KMS-11 (cell line): ENCODE measurements at regions not wholly inside any gene's neighbourhood (a gene's known extent, or its start where the extent isn't known, plus 50 kb on each side); places are given as distances from the start of the nearest gene placed in this dataset.

ENCODE experiments used
- H2AFZ ChIP-seq: fragments of 200-600 bp; sonication (generic); 2 replicates; pipeline ENCODE4 v1.6.1; 2016; ENCODE audit warnings: antibody characterized with exemption, mixed run types, low read depth
- H3K27ac ChIP-seq: fragments of 200-600 bp; sonication (generic); 2 replicates; pipeline ENCODE4 v1.6.1; 2016; ENCODE audit warnings: mild to moderate bottlenecking, mixed run types
- H3K27me3 ChIP-seq: fragments of 200-600 bp; sonication (generic); 2 replicates; pipeline ENCODE4 v1.6.1; 2017; ENCODE audit warnings: mild to moderate bottlenecking, low read depth, mixed run types, moderate library complexity; ENCODE audit not compliant: insufficient read depth
- H3K36me3 ChIP-seq: fragments of 200-600 bp; sonication (generic); 2 replicates; pipeline ENCODE4 v1.6.1; 2017; ENCODE audit warnings: mild to moderate bottlenecking, mixed run types; ENCODE audit not compliant: insufficient read depth
- H3K4me1 ChIP-seq: fragments of 200-600 bp; sonication (generic); 2 replicates; pipeline ENCODE4 v1.6.1; 2016; ENCODE audit warnings: mild to moderate bottlenecking, low read depth, mixed run types; ENCODE audit not compliant: poor library complexity, severe bottlenecking
- H3K4me2 ChIP-seq: fragments of 200-600 bp; sonication (generic); 2 replicates; pipeline ENCODE4 v1.7.0; 2016; ENCODE audit warnings: mild to moderate bottlenecking, mixed run types
- H3K4me3 ChIP-seq: fragments of 200-600 bp; sonication (generic); IDR thresholded peaks from 2 replicates; pipeline ENCODE4 v1.6.1; 2017; ENCODE audit warnings: low read depth, low read length, mixed read lengths; ENCODE audit not compliant: insufficient read depth
- H3K79me2 ChIP-seq: fragments of 200-600 bp; sonication (generic); 2 replicates; pipeline ENCODE4 v1.6.1; 2016; ENCODE audit warnings: low read depth, mixed run types; ENCODE audit not compliant: insufficient read depth
- H3K9ac ChIP-seq: fragments of 200-600 bp; sonication (generic); 2 replicates; pipeline ENCODE4 v1.6.1; 2016; ENCODE audit warnings: mild to moderate bottlenecking, mixed run types
- H4K20me1 ChIP-seq: fragments of 200-600 bp; sonication (generic); 2 replicates; pipeline ENCODE4 v1.6.1; 2016; ENCODE audit warnings: mild to moderate bottlenecking, mixed run types; ENCODE audit not compliant: insufficient read depth
- TF ChIP-seq, protein P1 (sequence below): fragments of 200-600 bp; sonication (generic); conservative IDR thresholded peaks from 2 replicates; pipeline ENCODE4 v1.6.1; 2017; ENCODE audit warnings: low read depth, mild to moderate bottlenecking, antibody characterized with exemption, low read length, moderate library complexity, mixed read lengths

DNA sequence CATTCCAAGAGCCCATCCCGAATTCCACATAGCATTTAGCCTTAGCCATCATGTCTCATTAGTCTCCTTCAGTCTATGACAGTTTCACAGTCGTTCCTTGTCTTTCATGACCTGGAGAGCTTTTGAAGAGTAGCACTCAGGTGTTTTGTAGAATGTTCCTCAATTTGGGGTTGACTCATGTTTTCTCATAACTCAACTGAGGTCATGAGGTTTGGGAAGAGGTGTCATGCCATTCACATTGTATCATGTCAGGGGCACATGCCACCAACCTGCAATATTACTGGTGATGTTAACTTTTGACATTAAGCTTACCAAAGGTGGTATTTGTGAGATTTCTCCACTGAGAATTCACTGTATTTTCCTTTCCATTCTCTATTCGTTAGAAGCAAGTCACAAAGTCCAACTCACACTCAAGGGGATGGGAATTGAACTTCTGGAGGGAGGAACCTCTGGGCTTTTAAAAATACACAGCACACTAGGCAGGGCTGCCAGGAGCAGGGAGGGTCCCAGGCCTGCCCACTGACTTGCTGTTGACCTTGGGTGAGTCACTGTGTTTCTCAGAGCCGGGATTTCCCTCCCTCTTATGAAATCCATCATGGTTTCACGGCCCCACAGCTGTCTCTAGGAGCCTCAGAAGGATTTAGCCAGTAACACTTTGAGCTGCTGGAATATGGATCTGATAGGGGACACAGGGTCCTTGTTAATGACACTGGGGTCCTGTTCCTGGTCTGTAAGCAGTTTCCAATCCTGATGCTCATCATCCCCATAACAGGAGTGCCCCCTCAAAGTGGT, 74.4 kb upstream of the TCF7L2 start:
- Histone ChIP-seq H2AFZ (no peak overlapping the region), H3K27ac (no peak overlapping the region), H3K27me3 (no peaks in the 10 kb centered on the region), H4K20me1 (no peaks in the 10 kb centered on the region), H3K4me2 (no peak overlapping the region), H3K36me3 (no peaks in the 10 kb centered on the region), H3K4me3 (no peak overlapping the region), H3K79me2 (no peaks in the 10 kb centered on the region), H3K9ac (no peak overlapping the region), H3K4me1 (no peaks in the 10 kb centered on the region)
- TF ChIP-seq, protein P1, sequence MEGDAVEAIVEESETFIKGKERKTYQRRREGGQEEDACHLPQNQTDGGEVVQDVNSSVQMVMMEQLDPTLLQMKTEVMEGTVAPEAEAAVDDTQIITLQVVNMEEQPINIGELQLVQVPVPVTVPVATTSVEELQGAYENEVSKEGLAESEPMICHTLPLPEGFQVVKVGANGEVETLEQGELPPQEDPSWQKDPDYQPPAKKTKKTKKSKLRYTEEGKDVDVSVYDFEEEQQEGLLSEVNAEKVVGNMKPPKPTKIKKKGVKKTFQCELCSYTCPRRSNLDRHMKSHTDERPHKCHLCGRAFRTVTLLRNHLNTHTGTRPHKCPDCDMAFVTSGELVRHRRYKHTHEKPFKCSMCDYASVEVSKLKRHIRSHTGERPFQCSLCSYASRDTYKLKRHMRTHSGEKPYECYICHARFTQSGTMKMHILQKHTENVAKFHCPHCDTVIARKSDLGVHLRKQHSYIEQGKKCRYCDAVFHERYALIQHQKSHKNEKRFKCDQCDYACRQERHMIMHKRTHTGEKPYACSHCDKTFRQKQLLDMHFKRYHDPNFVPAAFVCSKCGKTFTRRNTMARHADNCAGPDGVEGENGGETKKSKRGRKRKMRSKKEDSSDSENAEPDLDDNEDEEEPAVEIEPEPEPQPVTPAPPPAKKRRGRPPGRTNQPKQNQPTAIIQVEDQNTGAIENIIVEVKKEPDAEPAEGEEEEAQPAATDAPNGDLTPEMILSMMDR = no peak

DNA sequence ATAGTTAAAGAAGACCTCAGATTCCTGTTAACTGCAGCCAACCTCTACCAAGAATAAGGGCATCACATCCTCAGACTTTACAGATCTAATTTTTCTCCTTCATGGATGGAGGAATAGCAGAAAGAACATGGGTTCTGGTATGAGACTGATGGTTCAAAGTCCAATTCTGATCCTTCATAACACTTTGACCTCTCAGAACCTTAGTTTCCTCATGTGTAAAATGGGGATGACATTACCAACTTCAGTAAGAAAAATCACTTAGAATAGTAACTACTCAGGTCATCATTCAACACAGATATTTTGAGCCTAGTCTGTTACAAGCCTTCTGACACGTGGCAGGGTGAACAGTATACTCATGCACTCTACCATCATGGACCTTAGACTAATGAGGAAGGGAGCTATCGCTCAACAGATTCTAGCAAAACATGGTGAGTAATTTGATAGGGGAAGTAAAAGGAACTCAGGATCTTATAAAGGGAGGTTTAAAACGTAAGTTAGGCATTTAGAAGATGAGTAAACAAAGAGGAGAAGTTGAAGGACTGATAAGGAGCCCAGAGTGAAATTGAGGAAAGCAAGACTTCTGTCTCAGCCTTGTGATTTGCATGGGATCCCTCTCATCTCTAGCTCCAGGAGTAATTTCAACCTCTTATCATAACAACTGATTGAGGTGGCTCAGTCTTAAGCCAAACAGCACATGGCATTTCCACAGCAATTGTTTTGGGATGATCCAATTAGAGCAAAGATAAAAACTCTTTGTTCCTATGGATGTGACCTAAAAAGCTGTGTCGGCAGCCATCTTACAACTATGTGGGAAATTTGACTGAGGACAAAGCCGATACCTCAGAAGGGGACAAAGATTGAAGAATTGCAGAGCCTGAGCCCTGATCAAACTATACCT, 69.2 kb upstream of the TCF7L2 start:
- no peaks in the 10 kb centered on the region for H4K20me1 ChIP-seq
- no peaks in the 10 kb centered on the region for H3K36me3 ChIP-seq
- no peak overlapping the region for H3K9ac ChIP-seq
- H3K27ac ChIP-seq = no peak overlapping the region
- no peak overlapping the region for H2AFZ ChIP-seq
- no peaks in the 10 kb centered on the region for H3K79me2 ChIP-seq
- no peaks in the 10 kb centered on the region for H3K4me1 ChIP-seq
- H3K4me2 ChIP-seq = no peak overlapping the region
- H3K4me3 ChIP-seq = no peak overlapping the region
- H3K27me3 ChIP-seq = no peaks in the 10 kb centered on the region
- TF ChIP-seq, protein P1 = no peak

DNA sequence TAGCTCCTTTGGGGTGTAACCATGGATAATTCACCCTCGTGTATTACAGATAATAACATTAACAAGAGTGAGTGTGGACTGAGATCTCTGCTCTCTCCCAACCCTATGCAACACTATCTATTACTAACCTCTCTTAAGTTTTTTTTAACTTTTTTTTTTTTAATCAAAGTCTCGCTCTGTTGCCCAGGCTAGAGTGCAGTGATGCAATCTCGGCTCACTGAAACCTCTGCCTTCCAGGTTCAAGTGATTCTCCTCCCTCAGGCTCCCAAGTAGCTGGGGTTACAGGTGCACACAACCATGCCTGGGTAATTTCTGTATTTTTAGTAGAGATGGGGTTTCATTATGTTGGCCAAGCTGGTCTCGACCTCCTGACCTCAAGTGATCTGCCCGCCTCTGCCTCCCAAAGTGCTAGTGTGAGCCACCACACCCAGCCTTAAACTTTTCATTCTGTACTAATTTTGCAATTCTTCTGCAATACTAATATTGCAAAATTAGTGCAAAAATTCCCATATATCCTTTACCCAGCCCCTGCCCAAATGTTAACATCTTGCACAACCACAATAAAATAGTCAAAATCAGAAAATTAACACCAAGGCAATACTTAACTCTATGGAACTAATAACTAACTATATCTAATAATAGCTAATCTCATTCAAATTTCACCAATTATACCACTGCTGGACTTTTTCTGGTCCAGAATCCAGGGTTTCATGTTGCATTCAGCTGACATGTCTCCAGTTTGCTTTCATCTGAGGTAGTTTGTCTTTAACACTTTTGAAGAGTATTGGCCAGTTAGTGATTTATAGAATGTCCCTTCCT, 66.5 kb upstream of the TCF7L2 start:
- Histone ChIP-seq H3K4me1 (no peaks in the 10 kb centered on the region), H3K4me3 (no peak overlapping the region)

DNA sequence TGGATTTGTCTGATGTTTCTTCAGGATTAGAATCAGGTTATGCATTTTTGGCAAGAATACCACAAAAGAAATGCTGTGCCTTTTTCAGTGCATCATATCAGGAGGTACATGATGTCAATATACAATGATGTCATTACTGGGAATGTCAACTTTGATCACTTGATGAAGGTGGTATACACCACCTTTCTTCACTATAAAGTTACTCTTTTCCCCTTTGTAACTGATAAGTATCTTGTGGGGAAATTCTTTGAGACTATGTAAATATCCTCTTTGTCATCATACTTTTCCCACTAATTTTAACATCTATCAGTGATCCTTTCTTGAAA, 65.9 kb upstream of the TCF7L2 start:
- H3K4me2 ChIP-seq = no peak overlapping the region

More for the DNA sequence above, 66.5 kb upstream of the TCF7L2 start:
- Histone ChIP-seq H3K27ac (no peak overlapping the region), H3K4me2 (no peak overlapping the region), H4K20me1 (no peaks in the 10 kb centered on the region), H3K9ac (no peak overlapping the region), H3K79me2 (no peaks in the 10 kb centered on the region), H2AFZ (no peak overlapping the region), H3K27me3 (no peaks in the 10 kb centered on the region), H3K36me3 (no peaks in the 10 kb centered on the region)
- TF ChIP-seq, protein P1 = no peak

More for the DNA sequence above, 65.9 kb upstream of the TCF7L2 start:
- Histone ChIP-seq H3K79me2 (no peaks in the 10 kb centered on the region), H2AFZ (no peak overlapping the region), H3K27me3 (no peaks in the 10 kb centered on the region), H3K36me3 (no peaks in the 10 kb centered on the region), H3K4me1 (no peaks in the 10 kb centered on the region), H4K20me1 (no peaks in the 10 kb centered on the region), H3K27ac (no peak overlapping the region), H3K4me3 (no peak overlapping the region), H3K9ac (no peak overlapping the region)
- TF ChIP-seq, protein P1 = no peak
